GM12878 (cell line): ENCODE measurements at regions not wholly inside any gene's neighbourhood (a gene's known extent, or its start where the extent isn't known, plus 50 kb on each side); places are given as distances from the start of the nearest gene placed in this dataset.

Experiments used
- ATAC-seq: fragments of 200-7000 bp; cut with Tn5 transposase; 3 replicates; pipeline ENCODE4 v1.9.1; 2020; ENCODE audit warnings: mild to moderate bottlenecking, moderate library complexity
- BruUV-seq: library from RNA; stranded (reverse); fragments of 400-500 nt; replicated peaks from 2 replicates; lab custom pipeline; 2021; lab: Mats Ljungman, UMichigan
- CTCF ChIA-PET: fragments of 300-600 bp; sonication (Branson Sonifier 250); formaldehyde crosslinking; extraction: SDS; loops from one replicate; lab custom pipeline; 2021; ENCODE audit warnings: inconsistent platforms; lab: Yijun Ruan, JAX
- POLR2A ChIA-PET: fragments of 350-600 bp; formaldehyde crosslinking; extraction: SDS; loops from one replicate; lab custom pipeline; 2021; ENCODE audit warnings: inconsistent platforms; lab: Charles Lee
- RAD21 ChIA-PET: fragments of 300-600 bp; sonication (Branson Sonifier 250); formaldehyde crosslinking; loops from one replicate; lab custom pipeline; 2023; ENCODE audit warnings: antibody characterized with exemption; ENCODE audit not compliant: unreplicated experiment; lab: Charles Lee
- SMC1A ChIA-PET: fragments of 300-600 bp; sonication (Branson Sonifier 250); formaldehyde crosslinking; loops from one replicate; lab custom pipeline; 2023; ENCODE audit not compliant: unreplicated experiment, uncharacterized antibody; lab: Charles Lee
- DNase-seq: peaks from one replicate; pipeline ENCODE4 v3.0.0-alpha.2; 2011; ENCODE audit warnings: low read depth, low spot score
- FAIRE-seq: peaks from 3 replicates; lab custom pipeline; 2011; peaks lifted over from hg19 to GRCh38; lab: Jason Lieb, UNC
- H2AFZ ChIP-seq: 2 replicates; pipeline ENCODE4 v1.6.0; 2011; ENCODE audit warnings: low read depth, low read length, control low read depth; ENCODE audit not compliant: control insufficient read depth
- H3K27ac ChIP-seq: 2 replicates; pipeline ENCODE4 v1.5.1; 2011; ENCODE audit warnings: control low read depth; ENCODE audit not compliant: control insufficient read depth, insufficient read depth
- H3K27me3 ChIP-seq, 2 experiments: replicated peaks in 1 of 2; 2 replicates each; pipeline versions ENCODE4 v1.6.0 to v1.6.1; 2011; ENCODE audit warnings: low read length in 1 of 2; ENCODE audit not compliant: control insufficient read depth in 2 of 2, insufficient read depth in 2 of 2
- H3K36me3 ChIP-seq, 2 experiments: 2 replicates each; pipeline ENCODE4 v1.5.1; 2011; ENCODE audit warnings: low read length in 1 of 2; ENCODE audit not compliant: control insufficient read depth in 2 of 2, insufficient read depth in 2 of 2
- H3K4me1 ChIP-seq: 2 replicates; pipeline ENCODE4 v1.6.1; 2011; ENCODE audit warnings: mild to moderate bottlenecking, low read length, moderate library complexity, mixed read lengths; ENCODE audit not compliant: control insufficient read depth, insufficient read depth
- H3K4me2 ChIP-seq: 2 replicates; pipeline ENCODE4 v1.6.0; 2011; ENCODE audit warnings: control low read depth; ENCODE audit not compliant: control insufficient read depth, insufficient read depth
- H3K4me3 ChIP-seq: fragments of 200-600 bp; sonication (generic); 2 replicates; pipeline ENCODE4 v1.5.1; 2016
- H3K79me2 ChIP-seq: 2 replicates; pipeline ENCODE4 v1.6.0; 2011; ENCODE audit warnings: low read length; ENCODE audit not compliant: control insufficient read depth, insufficient read depth
- H3K9ac ChIP-seq: 2 replicates; pipeline ENCODE4 v1.8.0; 2011; ENCODE audit warnings: low read length, control low read depth, mixed read lengths; ENCODE audit not compliant: control insufficient read depth, insufficient read depth
- H3K9me3 ChIP-seq: replicated peaks from 3 replicates; pipeline ENCODE4 v1.5.1; 2011; ENCODE audit warnings: mild to moderate bottlenecking, low read length; ENCODE audit not compliant: control insufficient read depth, insufficient read depth
- H4K20me1 ChIP-seq: 2 replicates; pipeline ENCODE4 v1.6.0; 2011; ENCODE audit not compliant: control insufficient read depth, insufficient read depth
- CEBPZ ChIP-seq: fragments of 150-350 bp; IDR thresholded peaks from 2 replicates; pipeline ENCODE4 v1.6.1; 2016; ENCODE audit warnings: low read depth, low read length
- E2F8 ChIP-seq: fragments of 450-650 bp; IDR thresholded peaks from 2 replicates; pipeline ENCODE4 v1.6.1; 2018; ENCODE audit warnings: mild to moderate bottlenecking, low read depth, moderate library complexity; ENCODE audit not compliant: partially characterized antibody
- E4F1 ChIP-seq: fragments of 450-650 bp; IDR thresholded peaks from 2 replicates; pipeline ENCODE4 v1.6.1; 2018; ENCODE audit warnings: borderline replicate concordance, mild to moderate bottlenecking; ENCODE audit not compliant: partially characterized antibody
- EGR1 ChIP-seq, 2 experiments: IDR thresholded peaks; 1 replicate in 1 of 2; 2 replicates in 1 of 2; pipeline ENCODE4 v1.6.1; 2011 to 2012; ENCODE audit warnings: low read depth in 2 of 2, low read length in 2 of 2, borderline replicate concordance in 1 of 2, mild to moderate bottlenecking in 1 of 2, moderate library complexity in 1 of 2
- GABPA ChIP-seq: IDR thresholded peaks from 2 replicates; pipeline ENCODE4 v1.6.1; 2014; ENCODE audit warnings: antibody characterized with exemption, low read depth, mild to moderate bottlenecking, inconsistent platforms
- HDAC2 ChIP-seq: fragments of 200-600 bp; sonication (generic); IDR thresholded peaks from 2 replicates; pipeline ENCODE4 v1.6.1; 2017
- NFIC ChIP-seq: IDR thresholded peaks from 2 replicates; pipeline ENCODE4 v1.6.1; 2012; ENCODE audit warnings: low read depth, mild to moderate bottlenecking, inconsistent platforms, low read length, moderate library complexity
- RCOR1 ChIP-seq: conservative IDR thresholded peaks from 2 replicates; pipeline ENCODE4 v1.6.1; 2012; ENCODE audit warnings: low read depth, low read length, improper control_type of control experiment
- ZBTB40 ChIP-seq: fragments of 450-650 bp; IDR thresholded peaks from 2 replicates; pipeline ENCODE4 v1.6.1; 2016; ENCODE audit warnings: mild to moderate bottlenecking, moderate library complexity, borderline replicate concordance
- WGBS: methylation state at CpG from one replicate; pipeline ENCODE4 v1.1.6; 2016; ENCODE audit warnings: low lambda C conversion rate; ENCODE audit not compliant: insufficient replicate concordance, insufficient coverage; ENCODE audit errors: missing lambda C conversion rate; 5-methylcytosine and 5-hydroxymethylcytosine counted together
- in situ Hi-C: fragments of 300-500 bp; cut with MboI; formaldehyde crosslinking; loops from 9 replicates; pipeline ENCODE4 v1.14.3; 2018; ENCODE audit warnings: mixed read lengths
- intact Hi-C: fragments of 100-400 bp; cut with micrococcal nuclease; formaldehyde crosslinking; loops from one replicate; pipeline ENCODE4 v1.14.2; 2022; ENCODE audit not compliant: unreplicated experiment

- ChIA-PET SMC1A (interaction anchor here (1.0 to 1.2 kb wide), 2 partner anchors 29 to 325 kb away, joined by 3 read pairs; no protein-coding TSS in a partner anchor), RAD21 (no interaction called here), POLR2A (no interaction called here), CTCF (interaction anchor here (1.4 kb wide), 1 partner anchor 69 kb away, joined by 4 read pairs; no protein-coding TSS in a partner anchor)
- Histone ChIP-seq H3K79me2 (no peaks in the 10 kb centered on the region), H3K4me3 (no peak overlapping the region), H3K27me3 (no peaks in the 10 kb centered on the region), H3K9ac (no peak overlapping the region), H3K4me2 (no peak overlapping the region), H3K4me1 (no peaks in the 10 kb centered on the region), H2AFZ (no peak overlapping the region), H3K27ac (no peak overlapping the region), H4K20me1 (no peaks in the 10 kb centered on the region), H3K36me3 (no peaks in the 10 kb centered on the region), H3K9me3 (no peaks in the 10 kb centered on the region)
- FAIRE-seq (no peak), DNase-seq (no peak), ATAC-seq (no peak)
- 40% methylated on average over 5 of the region's 5 CpGs for WGBS
- BruUV-seq = no TSS peak
- in situ Hi-C loops = no loop called here
- intact Hi-C loops = no loop called here
- TF ChIP-seq E4F1 (no peak), E2F8 (no peak), ZBTB40 (no peak), GABPA (no peak), NFIC (no peak), RCOR1 (no peak), HDAC2 (no peak), CEBPZ (no peak), EGR1 (IDR thresholded peaks at IDR 0.05; ENCODE audit: borderline replicate concordance in 1 of 2, low read depth in 2 of 2, low read length in 2 of 2) (no peak)
Measured at GRCh38 chr2:76268902-76269620, 558.3 kb upstream of the GCFC2 start.
